Bronchial epithelial cell (primary cell): ENCODE measurements at regions not wholly inside any gene's neighbourhood (a gene's known extent, or its start where the extent isn't known, plus 50 kb on each side); places are given as distances from the start of the nearest gene placed in this dataset.
A peak's percentile ranks its signal among the peaks of the same experiment; 100 is the strongest.

Experiments used
- DNase-seq: peaks from one replicate; pipeline ENCODE4 v3.0.0-alpha.2; 2010; ENCODE audit warnings: low read depth
- FAIRE-seq: peaks from 2 replicates; lab custom pipeline; 2011; peaks lifted over from hg19 to GRCh38; lab: Jason Lieb, UNC
- H3K27me3 ChIP-seq: 2 replicates; pipeline ENCODE4 v1.5.1; 2011; ENCODE audit warnings: low read length; ENCODE audit not compliant: control insufficient read depth, insufficient read depth
- H3K36me3 ChIP-seq: 2 replicates; pipeline ENCODE4 v1.5.1; 2011; ENCODE audit warnings: low read length; ENCODE audit not compliant: control insufficient read depth, insufficient read depth
- H3K4me3 ChIP-seq: 2 replicates; pipeline ENCODE4 v1.5.1; 2011; ENCODE audit warnings: mild to moderate bottlenecking, low read depth, low read length, control low read depth
- TF ChIP-seq, protein P1 (sequence below): IDR thresholded peaks from 2 replicates; pipeline ENCODE4 v1.5.1; 2011; ENCODE audit warnings: mild to moderate bottlenecking, moderate library complexity, low read length, control low read depth, inconsistent platforms; ENCODE audit not compliant: insufficient read depth, severe bottlenecking

DNA sequence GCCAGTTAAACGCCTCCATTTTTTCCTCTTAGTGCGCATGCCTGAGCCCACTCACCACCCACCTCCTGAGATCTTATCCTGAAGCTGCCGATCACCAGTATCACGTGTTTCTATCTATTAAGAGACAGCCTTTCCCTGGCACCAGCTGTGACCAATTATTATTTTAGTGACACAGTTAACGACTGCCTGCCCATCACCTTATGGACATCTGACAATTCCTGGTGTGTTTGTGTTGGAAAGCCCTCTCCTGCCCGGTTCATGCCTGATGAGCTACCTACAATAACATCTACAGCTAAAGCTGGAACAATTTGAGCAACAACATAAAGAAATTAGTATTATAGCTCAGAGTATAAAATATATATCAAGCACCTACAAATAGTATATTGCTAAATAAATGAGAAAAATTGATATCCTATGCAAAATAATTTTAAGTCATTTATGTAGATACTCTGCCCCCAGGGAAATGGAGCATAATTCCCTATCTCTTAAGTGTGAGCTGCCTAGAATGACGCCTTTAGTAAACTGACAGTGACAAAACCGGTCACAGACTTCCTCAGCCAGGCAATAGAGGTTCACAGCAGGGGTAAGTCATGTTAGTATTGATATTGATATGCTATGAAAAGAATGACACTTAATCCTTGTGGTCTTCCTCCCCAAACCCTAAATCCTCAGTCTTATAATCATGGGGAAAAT is 862.2 kb downstream of the TRAM1L1 start:
- DNase-seq (no peak), FAIRE-seq (no peak)
- no peak overlapping the region for H3K4me3 ChIP-seq
- no peaks in the 10 kb centered on the region for H3K36me3 ChIP-seq
- no peaks in the 10 kb centered on the region for H3K27me3 ChIP-seq
- TF ChIP-seq, protein P1, sequence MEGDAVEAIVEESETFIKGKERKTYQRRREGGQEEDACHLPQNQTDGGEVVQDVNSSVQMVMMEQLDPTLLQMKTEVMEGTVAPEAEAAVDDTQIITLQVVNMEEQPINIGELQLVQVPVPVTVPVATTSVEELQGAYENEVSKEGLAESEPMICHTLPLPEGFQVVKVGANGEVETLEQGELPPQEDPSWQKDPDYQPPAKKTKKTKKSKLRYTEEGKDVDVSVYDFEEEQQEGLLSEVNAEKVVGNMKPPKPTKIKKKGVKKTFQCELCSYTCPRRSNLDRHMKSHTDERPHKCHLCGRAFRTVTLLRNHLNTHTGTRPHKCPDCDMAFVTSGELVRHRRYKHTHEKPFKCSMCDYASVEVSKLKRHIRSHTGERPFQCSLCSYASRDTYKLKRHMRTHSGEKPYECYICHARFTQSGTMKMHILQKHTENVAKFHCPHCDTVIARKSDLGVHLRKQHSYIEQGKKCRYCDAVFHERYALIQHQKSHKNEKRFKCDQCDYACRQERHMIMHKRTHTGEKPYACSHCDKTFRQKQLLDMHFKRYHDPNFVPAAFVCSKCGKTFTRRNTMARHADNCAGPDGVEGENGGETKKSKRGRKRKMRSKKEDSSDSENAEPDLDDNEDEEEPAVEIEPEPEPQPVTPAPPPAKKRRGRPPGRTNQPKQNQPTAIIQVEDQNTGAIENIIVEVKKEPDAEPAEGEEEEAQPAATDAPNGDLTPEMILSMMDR = no peak

DNA sequence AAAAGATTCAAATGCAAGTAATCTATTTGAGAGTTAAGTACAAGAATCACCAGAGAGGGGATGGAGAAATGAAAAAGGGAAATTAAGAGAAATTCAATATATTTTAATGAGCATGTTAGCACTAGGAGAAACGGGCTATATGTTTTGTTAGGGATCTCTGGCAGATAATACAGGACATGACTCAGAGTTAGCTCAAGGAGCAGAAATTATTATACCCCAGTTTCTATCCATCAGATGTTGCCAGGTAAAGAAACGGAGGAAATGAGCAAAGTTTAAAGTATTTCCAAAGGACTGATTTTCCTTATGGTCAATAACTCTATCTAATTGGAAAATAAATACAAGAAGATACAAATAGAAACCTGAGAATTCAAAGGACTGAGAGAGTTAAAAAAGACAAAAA is 867.6 kb downstream of the TRAM1L1 start:
- H3K4me3 ChIP-seq = no peak overlapping the region
- TF ChIP-seq, protein P1 = no peak
- FAIRE-seq (no peak), DNase-seq (peak; percentile 74)
- H3K27me3 ChIP-seq = no peaks in the 10 kb centered on the region
- no peaks in the 10 kb centered on the region for H3K36me3 ChIP-seq

DNA sequence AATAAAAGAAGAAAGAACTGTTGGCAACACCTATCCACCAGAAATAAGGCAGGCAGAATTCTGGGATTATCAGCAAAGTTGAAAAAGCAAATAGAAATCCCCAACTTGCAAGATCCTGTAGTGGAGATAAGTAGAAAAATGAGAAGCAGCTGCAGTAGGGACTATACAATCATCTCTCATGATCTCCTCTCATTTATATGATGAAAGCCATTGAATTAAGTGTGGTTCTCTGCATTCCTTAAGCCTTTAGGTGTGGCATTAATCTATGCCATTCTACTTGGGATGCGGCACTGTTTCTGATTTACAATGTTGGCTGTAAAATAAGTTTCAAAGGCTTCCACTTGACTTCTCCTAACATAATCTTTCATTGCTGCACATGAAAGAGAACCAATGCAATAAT is 869.8 kb downstream of the TRAM1L1 start:
- TF ChIP-seq, protein P1 = no peak
- Histone ChIP-seq H3K4me3 (no peak overlapping the region), H3K36me3 (no peaks in the 10 kb centered on the region), H3K27me3 (no peaks in the 10 kb centered on the region)
- no peak for FAIRE-seq
- no peak for DNase-seq

DNA sequence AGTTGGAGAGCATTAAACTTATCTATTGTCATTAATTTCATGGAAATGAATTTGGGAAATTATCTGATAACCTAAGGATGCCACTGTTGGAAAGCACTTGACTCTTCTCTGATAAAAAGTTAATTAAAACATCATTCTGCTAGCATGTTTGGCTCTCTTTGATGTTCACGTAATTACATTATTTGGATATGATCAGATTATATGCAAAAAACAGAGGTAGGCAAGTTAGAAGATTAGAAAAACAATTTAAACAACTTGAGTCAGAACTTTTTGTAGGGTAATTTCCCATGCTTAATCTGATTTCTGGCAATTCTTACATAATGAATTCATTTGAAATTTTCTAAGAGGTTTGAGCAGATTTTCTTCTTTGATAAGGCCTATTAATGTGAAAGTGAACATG is 882.9 kb downstream of the TRAM1L1 start:
- Histone ChIP-seq H3K4me3 (no peak overlapping the region), H3K27me3 (no peaks in the 10 kb centered on the region), H3K36me3 (no peaks in the 10 kb centered on the region)
- FAIRE-seq (no peak), DNase-seq (no peak)
- TF ChIP-seq, protein P1 = no peak

DNA sequence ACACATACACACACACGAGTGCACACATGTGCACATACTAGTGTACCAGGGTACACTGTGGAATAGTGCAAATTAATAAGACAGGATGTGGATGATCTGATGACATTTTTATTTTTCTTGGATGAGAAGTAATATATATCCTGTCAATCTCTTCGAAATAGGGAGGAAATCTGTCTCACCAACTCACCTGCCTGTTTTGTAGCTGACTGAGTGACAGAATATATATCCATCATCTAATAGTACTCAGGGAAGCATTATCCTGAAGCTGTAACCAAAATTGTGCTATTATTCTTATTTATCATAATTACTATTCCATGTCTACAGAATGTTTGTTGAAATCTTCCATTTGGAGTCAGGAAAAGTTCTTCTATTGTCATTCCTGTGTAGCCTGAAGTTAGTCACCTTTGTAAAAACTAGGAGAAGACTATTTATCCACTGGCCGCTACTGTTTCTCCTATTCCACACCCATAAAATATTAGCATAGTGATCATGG is 888.0 kb downstream of the TRAM1L1 start:
- FAIRE-seq (no peak), DNase-seq (no peak)
- Histone ChIP-seq H3K4me3 (no peak overlapping the region), H3K27me3 (no peaks in the 10 kb centered on the region), H3K36me3 (no peaks in the 10 kb centered on the region)
- TF ChIP-seq, protein P1 = no peak

DNA sequence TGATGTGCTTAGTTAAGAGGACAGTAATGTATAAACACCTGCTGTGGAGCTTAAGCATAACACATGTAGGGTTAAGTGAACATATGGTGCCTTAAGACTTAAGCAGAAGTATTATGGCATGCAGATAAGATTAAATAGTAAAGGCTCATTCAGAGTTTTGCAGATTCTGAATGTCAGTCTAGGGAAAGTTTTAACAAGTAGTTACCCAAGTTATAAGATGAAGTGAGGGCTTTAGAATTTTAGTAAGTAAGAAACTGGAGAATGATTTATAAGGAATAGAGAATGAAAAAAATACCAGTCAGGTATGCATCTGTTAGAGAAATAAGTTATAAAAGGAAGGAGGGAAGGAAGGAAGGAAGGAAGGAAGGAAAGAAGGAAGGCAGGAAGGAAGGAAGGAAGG is 902.1 kb downstream of the TRAM1L1 start:
- Histone ChIP-seq H3K4me3 (no peak overlapping the region), H3K36me3 (no peaks in the 10 kb centered on the region), H3K27me3 (no peaks in the 10 kb centered on the region)
- no peak for FAIRE-seq
- TF ChIP-seq, protein P1 = no peak
- no peak for DNase-seq
